C1 segment of cervical spinal cord (tissue), 14 donors: ENCODE measurements at regions not wholly inside any gene's neighbourhood (a gene's known extent, or its start where the extent isn't known, plus 50 kb on each side); places are given as distances from the start of the nearest gene placed in this dataset.
"Not testable (repeated sequence)": the region's sequence is repeated elsewhere in the genome, so short reads cannot be mapped to it uniquely, and the experiment has no call there.

Experiments used
- DNase-seq, 14 donors: peaks; one replicate each; lab custom pipeline; 2025; lab: John Stamatoyannopoulos, UW

GRCh38 chr15:69910514-69910913 lies 187.2 kb downstream of the TLE3 start:
- DNase-seq, result no peak

- no peak for DNase-seq
Observed at GRCh38 chr15:69912116-69912515, 185.6 kb downstream of the TLE3 start.

GRCh38 chr15:69914040-69914439 lies 183.7 kb downstream of the TLE3 start:
- no peak for DNase-seq

- no peak for DNase-seq
Observed at GRCh38 chr15:69914960-69915359, 182.8 kb downstream of the TLE3 start.

GRCh38 chr15:69916169-69916785 lies 181.4 kb downstream of the TLE3 start:
- no peak for DNase-seq

GRCh38 chr15:69917056-69917455 lies 180.7 kb downstream of the TLE3 start:
- no peak for DNase-seq

DNA sequence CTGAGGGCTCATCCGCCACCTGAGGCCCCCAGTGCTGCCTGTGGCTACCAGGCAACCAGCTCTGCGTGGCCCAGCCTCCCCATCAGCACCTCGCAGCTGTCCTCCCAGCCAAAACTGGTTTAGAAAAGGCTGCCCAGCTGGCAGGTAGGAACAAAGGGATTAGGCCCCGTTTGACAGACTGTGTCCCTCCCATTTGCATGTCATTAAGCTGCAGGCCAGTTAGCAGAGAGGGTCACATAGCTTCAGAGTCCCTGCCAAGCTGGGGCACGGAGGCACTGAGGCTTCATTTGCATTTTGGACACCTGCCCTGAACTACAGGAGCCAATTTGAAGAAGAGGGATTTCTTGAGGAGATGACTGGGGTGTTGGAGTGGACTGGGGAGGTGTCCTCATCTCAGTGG lies 177.9 kb downstream of the TLE3 start:
- peak in 5 of 14 donors; percentile 3 to 29 (median 12) for DNase-seq

DNA sequence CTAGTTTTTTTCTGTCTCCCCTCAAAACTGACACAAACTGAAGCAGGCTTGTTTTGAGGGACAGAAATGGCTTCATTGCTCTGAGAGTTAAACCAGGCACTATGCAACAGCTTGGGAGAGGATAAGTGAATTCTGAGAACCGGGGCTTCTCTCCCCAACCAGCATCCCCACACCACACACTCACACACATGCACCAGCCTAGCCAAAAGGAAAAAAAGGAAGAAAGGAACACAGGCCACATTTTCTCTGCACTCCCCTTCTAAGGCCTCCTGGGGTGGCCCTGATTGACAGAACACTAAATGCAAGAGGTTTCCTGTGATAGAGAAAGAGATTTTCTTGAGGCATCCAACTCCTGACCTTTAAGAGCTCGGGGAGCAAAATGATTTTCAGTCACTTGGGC lies 177.5 kb downstream of the TLE3 start:
- DNase-seq, result no peak

GRCh38 chr15:69921626-69922619 lies 175.8 kb downstream of the TLE3 start:
- no peak for DNase-seq

DNA sequence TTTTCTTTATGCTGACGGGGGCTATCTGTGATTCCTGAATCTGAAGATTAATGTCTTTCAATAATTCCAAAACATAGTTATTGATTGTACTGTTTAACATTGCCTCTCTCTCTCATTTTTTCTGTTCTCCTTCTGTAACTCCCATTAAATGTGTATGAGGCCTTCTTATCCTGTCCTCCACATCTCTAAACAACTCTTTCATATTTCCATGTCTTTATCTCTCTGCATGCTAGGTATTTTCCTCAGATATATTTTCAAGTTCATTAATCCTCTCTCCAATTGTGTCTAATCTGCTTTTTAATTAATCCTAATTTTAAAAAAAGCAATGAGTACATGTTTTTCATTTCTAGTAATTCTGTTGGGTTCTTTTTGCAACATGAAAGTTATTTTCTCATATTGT lies 173.2 kb downstream of the TLE3 start:
- no peak for DNase-seq

- DNase-seq, result no peak
Observed at GRCh38 chr15:69926006-69926405, 171.7 kb downstream of the TLE3 start.

- DNase-seq, result no peak
Observed at GRCh38 chr15:69926721-69927120, 171.0 kb downstream of the TLE3 start.

DNA sequence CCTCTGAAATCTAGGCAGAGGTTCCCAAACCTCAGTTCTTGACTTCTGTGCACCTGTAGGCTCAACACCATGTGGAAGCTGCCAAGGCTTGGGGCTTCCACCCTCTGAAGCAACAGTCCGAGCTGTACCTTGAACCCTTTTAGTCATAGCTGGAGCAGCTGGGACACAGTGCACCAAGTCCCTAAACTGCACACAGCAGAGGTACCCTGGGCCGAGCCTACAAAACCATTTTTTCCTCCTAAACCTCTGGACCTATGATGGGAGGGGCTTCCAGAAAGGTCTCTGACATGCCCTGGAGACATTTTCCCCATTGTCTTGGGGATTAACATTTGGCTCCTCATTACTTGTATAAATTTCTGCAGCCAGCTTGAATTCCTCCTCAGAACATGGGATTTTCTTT lies 168.8 kb downstream of the TLE3 start:
- not testable (repeated sequence) for DNase-seq

DNA sequence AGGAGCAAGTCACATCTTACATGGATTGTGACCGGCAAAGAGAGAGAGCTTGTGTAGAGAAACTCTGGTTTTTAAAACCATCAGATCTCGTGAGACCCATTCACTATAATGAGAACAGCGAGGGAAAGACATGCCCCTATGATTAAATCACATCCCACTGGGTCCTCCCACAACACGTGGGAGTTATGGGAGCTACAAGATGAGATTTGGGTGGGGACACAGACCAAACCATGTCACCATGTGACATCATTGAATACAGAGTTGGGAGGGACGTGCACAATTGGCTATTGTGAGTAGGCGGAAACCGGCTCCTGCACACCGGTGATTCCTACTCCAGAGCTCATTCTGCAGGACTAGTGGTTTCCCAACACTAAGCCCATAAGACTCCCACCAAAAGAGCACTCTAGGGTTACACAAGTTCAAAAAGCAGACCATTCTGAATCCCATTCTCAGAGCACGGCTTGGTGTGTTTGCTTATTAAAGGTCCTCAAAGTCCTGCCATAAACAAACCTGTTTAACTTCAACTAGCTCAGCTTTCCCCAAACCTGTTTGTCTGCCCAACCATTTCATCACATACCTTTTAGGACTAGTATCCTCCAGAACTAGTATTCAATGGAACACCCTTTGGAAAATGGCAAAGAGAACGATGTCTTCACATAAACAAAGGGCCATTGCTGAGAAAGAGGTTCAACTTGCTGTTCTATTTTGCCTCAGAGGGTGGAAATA lies 167.6 kb downstream of the TLE3 start:
- no peak for DNase-seq

- DNase-seq, result no peak
Observed at GRCh38 chr15:69930754-69931153, 167.0 kb downstream of the TLE3 start.

GRCh38 chr15:69931156-69931555 lies 166.6 kb downstream of the TLE3 start:
- no peak for DNase-seq

DNA sequence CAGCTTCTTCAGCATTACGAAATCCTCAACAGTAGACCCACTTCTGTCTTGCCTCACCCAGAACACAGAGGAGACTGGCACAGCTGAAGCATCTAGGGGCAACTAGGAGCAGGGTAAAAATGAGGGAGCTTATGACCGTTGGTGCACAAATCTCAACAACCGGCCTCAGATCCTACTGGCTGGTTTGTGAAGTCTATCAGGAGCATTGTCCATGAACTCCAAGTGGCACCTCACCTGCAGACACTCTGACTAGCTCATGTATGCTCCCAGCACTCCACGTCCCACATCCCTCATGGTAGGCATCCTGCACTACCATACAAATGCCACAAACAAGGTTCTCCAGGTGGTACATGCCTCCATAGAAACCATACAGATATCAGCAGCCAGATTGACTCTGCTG lies 163.1 kb downstream of the TLE3 start:
- no peak for DNase-seq

DNA sequence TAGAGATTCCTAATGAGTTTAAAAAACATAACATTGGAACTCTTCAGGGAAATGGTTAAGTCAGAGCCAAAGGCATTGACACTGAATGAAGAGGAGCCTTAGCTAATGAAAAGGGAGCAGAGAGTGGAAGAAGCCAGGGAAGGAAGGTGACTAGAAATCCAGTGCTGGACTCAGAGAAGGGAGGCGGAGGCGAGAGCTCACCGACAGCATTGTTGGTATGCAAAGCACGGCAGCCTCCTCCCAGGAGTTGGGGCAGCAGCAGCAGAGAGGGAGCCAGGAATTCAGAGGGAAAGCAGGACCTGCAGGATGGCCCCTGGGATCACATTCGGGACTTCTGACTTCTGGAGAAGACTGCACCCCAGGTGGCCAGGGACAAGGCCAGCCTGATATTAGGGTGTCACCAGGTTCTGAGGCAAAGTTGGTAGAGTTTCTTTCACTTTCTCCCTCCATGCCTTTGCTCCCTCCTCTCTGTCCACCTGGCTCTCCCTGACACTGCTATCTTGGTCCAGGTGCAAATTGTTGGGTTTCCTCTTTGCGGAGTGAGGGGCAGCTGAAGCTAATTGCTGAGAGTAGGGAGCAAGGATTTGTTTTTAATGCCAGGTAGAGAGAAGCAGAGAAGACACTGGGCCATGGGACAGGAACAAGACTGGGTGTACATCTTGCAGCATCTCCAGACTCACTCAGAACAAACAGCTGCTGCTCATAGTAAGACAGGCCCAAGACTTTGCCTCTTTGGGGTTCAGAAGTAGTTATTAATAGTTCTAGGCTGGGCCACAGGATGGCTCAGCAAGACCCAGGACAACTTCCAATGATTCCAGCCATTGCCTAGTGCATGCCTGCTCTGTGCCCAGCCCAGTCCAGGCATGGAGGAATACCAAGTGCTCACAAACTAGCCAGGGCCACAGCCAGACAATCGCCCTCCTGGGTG lies 157.9 kb downstream of the TLE3 start:
- DNase-seq, result peak in 6 of 14 donors; percentile 20 to 58 (median 33)

DNA sequence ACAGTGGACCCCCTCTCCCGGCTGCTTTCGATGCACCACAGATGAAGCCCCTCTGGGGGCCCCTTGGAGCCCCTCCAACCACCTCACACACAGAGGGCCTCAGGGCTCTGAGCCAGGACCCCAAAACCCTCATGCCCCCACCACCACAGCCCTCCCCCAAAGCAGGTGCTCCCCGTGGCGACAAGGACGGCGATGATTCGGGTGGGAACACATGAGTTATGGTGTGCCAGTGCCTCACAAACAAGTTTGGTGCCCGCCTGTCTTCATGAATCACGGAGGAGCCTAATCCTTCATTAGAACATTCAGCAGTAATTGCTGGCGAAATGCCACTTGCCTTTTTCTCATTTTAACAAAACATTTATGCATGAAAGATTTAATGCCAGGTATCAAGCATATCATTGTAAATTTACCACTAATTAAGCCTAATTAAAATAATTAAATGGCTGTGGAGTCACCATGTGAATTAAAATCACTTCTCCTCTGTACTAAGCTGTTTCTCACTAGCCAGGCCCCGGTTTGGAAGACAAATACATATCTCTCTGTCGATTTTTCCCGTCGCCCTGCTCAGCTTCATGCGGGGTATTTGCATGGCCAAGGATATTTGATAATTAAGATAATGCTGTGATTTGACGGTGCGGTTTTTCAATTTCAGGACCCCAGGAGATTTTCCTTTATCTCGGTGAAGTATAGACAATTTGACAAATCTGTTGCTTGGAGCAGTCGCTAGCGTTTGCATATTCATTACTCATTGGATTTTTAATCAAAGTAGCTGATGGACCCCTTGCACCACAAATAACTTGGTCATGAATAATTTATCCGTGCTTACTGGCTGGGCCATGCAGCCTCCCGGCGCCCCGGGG lies 157.0 kb downstream of the TLE3 start:
- no peak for DNase-seq

GRCh38 chr15:69941301-69941605 lies 156.5 kb downstream of the TLE3 start:
- no peak for DNase-seq
